ENCODE measurements at regions not wholly inside any gene's neighbourhood (a gene's known extent, or its start where the extent isn't known, plus 50 kb on each side); places are given as distances from the start of the nearest gene placed in this dataset.

DNA sequence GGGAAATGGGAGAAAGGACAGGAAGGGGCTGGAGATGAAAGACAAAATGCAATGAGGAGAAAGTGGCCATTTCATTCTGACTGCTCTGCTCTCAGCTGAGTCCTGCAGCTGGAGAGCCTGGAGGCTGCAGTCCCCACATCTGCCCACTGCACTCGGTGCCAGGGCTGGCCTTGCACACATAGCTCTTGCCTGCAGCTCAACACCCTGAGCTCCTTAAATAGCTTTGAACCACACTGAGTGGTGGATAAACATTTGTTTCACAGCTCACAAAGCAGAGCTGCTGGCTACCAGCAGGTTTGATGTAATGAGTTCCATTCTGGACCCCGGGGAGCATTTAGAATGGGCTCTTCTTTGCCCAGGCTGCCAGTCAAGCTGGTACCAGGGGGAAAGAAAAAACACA lies 426.1 kb upstream of the CADM1 start:
- TF ChIP-seq, protein P1, sequence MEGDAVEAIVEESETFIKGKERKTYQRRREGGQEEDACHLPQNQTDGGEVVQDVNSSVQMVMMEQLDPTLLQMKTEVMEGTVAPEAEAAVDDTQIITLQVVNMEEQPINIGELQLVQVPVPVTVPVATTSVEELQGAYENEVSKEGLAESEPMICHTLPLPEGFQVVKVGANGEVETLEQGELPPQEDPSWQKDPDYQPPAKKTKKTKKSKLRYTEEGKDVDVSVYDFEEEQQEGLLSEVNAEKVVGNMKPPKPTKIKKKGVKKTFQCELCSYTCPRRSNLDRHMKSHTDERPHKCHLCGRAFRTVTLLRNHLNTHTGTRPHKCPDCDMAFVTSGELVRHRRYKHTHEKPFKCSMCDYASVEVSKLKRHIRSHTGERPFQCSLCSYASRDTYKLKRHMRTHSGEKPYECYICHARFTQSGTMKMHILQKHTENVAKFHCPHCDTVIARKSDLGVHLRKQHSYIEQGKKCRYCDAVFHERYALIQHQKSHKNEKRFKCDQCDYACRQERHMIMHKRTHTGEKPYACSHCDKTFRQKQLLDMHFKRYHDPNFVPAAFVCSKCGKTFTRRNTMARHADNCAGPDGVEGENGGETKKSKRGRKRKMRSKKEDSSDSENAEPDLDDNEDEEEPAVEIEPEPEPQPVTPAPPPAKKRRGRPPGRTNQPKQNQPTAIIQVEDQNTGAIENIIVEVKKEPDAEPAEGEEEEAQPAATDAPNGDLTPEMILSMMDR (IDR thresholded peaks at IDR 0.05), result no peak
- no peak for TF ChIP-seq POLR2A (IDR thresholded peaks at IDR 0.05)

Data from esophagus squamous epithelium (tissue), 4 donors.